Inflammatory macrophage (primary cell): ENCODE measurements at regions not wholly inside any gene's neighbourhood (a gene's known extent, or its start where the extent isn't known, plus 50 kb on each side); places are given as distances from the start of the nearest gene placed in this dataset.

Experiments
- DNase-seq, 2 donors: peaks; one replicate each; pipeline ENCODE4 v3.0.0-alpha.2; 2020 to 2022

- no peak for DNase-seq
Observed at GRCh38 chr4:125826801-125827695, 512.3 kb downstream of the FAT4 start.

DNA sequence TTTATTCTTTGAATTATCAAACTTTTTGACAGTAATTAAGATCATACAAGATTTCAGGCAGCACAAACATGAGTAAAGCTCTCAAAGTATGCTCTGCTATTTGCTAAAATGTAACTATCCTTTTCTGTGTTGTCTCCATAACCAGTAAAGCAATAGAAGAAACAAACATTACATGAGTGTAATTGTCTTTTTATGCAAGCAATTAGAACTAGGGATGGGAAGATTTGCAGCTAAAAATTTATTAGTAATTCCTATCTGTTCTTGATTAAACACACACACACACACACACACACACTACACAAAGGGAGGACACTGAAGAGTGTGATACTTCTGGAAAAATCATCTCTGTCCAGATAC lies 512.9 kb downstream of the FAT4 start:
- no peak for DNase-seq

DNA sequence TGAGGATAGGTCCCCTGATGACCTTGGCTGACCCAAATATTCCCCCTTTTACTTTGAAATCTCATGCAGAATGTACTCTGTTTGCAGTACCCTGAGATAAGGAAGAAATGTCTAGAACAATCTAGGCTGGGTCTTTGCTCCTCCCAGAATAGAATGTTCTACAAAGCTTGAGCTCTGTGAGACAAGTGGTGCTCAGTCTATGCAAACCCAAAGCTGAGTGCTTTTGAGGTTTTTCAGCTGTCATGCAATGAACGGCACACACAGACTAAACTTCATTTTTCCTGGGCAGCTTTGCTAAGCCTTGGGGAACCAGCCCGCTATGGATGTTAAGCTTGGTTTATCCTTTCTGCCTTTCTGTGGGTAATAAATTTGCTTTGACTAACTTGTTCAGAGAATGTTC lies 513.6 kb downstream of the FAT4 start:
- DNase-seq = no peak

DNA sequence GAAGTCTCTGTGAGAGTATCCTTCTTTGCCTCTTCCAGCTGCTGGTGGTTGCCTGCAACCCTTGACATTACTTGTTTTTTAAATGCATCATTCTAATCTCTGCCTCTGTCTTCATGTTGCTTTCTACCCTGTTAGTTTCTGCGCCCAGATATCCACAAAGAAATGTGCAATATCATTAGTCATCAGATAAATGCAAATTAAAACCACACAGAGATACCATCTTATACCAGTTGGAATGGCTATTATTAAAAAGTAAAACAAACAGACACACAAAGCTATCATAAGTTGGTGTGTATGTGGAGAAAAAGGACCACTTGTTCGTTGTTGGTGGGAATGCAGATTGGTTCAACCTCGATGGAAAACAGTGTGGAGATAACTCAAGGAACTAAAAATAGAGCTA lies 517.4 kb downstream of the FAT4 start:
- DNase-seq = no peak

GRCh38 chr4:125836597-125837195 lies 521.9 kb downstream of the FAT4 start:
- no peak for DNase-seq

- no peak for DNase-seq
Observed at GRCh38 chr4:125837493-125838201, 522.9 kb downstream of the FAT4 start.

DNA sequence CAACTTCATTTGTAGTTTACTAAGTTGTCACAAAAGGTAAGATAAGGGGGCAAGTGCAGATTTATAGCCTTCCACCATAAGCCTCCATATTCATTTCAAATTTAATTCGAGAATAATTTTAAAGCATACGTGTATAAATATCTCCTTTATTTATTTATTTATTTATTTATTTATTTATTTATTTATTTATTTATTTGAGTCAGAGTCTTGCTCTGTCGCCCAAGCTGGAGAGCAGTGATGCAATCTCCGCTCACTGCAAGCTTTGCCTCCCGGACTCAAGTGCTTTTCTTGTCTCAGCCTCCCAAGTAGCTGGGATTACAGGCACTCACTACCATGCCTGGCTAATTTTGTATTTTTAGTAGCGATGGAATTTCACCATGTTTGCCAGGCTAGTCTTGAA lies 523.4 kb downstream of the FAT4 start:
- DNase-seq = no peak

DNA sequence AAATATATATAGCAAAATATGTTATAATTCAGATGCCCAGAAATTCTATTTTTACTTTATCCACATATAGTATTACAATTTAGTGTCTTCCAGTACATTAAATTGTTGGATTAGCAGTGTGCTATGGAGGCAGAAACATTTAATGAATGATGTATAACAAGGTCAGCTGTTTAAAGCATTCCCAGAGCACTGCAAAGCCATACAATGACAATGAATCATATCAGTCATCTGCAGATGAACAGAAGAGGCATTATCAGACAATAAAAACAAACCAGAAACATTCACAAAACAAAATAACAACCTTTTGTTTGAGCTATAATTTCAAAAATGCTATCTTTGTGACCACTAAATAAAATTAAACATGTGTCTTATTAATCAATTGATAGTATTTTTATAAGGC lies 524.2 kb downstream of the FAT4 start:
- DNase-seq = no peak

DNA sequence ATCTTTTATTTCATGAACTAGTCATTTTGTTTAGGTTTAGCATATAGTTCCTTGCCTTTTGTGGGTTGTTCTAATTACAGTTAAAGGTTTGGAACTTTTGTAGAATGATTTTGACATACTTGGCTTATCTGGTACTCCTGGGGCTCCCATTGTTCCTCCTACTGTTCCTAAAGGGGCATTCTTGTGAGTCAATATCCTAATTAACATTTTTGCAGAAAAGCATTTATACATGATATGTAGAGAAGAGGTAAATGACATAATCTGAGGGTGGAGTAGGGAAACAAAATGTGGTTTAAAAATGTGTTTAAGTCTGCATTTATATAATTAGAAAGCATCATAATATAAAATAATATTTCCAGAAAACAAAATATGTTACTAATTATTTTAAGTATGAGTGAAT lies 529.2 kb downstream of the FAT4 start:
- DNase-seq = no peak

GRCh38 chr4:125847518-125847917 lies 532.8 kb downstream of the FAT4 start:
- no peak for DNase-seq

- DNase-seq = no peak
Observed at GRCh38 chr4:125849869-125850268, 535.1 kb downstream of the FAT4 start.

DNA sequence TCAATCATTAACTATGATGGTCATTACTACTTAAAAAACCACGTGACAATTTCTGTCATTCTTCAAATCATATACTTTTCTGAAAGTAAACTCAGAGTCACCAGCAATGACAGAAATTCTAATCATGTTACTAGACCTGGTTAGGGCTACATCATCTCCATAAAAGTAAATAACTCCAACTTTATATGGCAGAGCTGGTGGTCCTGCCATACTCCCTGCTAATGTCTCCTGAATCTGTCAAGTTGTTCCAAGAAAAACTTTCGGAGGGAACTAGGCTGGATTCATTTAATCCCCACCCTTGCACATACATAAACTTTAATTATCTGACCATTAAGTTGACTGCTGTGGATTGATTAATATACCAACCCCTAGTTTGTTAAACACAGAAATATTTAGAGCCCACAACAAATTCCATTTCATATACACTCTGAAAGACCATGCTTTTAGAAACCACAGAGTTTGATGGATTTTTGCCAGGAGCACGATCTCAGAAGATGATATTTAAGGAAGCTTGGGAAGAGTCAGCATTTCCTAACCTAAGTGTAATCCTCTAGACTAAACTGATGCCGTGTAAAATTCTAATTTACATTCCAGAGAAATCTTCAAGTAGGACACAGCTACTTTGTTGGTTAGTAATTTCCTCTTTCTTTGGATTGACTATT lies 577.0 kb downstream of the FAT4 start:
- no peak for DNase-seq

GRCh38 chr4:125904802-125905201 lies 590.0 kb downstream of the FAT4 start:
- DNase-seq = no peak

GRCh38 chr4:125911058-125911457 lies 596.3 kb downstream of the FAT4 start:
- DNase-seq = no peak

DNA sequence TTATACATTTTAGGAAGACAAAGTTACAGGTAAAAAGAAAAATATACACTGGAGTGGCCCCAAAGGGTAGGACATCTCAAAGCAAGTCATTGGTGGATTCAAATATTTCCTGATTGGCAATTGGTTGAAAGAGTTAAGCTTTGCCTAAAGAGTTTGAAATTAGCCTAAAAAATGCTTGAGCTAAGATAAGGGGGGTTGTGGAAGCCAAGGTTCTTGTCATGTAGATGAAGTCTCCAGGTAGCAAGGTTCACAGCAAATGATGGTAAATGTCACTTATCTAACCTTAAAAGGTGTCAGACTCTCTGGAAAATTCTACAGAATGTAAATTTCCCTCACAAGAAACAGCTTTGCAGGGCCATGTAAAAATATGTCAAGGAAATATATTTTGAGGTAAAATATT lies 596.7 kb downstream of the FAT4 start:
- no peak for DNase-seq

- DNase-seq = no peak
Observed at GRCh38 chr4:125917559-125917958, 602.8 kb downstream of the FAT4 start.

GRCh38 chr4:125928652-125929051 lies 613.9 kb downstream of the FAT4 start:
- DNase-seq = no peak

DNA sequence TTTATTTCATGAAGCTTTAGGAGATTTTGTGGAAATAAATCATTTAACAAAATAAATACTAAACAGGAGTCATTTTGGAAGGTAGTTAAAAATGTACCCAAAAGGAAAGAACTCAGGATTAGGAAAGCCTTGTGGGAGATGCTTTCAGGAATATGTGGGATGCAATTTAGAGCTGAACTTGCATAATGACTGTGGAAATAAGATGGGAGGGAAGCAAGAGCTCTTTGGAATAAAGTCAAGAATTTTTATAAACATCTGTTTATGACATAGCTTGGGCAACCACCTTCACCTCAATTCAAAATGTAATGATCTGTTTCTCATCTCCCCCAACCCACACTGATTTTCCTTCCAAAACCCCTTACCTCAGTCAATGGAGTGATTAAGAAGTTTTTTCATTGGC lies 623.8 kb downstream of the FAT4 start:
- DNase-seq = no peak

DNA sequence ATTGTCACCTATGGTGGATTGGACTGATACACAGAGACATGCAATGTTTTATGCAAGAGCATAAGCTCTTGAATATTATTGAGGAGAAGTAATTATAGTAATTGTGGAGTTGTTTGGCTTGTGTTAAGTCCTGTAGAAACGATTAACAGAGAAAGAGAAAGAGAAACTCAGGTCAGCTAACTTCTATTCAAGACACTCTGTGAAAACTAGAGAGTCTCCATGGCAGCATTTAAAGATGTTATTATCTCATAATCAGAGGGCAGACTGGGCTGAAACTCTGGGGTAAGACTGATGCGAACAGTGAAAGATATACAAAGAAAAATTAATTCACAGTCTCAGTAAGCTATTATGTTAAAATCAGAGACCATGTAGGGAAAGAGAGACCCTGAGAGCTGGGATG lies 625.7 kb downstream of the FAT4 start:
- no peak for DNase-seq

GRCh38 chr4:125944966-125945365 lies 630.2 kb downstream of the FAT4 start:
- DNase-seq = no peak

- DNase-seq = no peak
Observed at GRCh38 chr4:125948021-125948420, 633.3 kb downstream of the FAT4 start.

- no peak for DNase-seq
Observed at GRCh38 chr4:125951261-125951887, 636.6 kb downstream of the FAT4 start.

GRCh38 chr4:125952631-125953030 lies 637.9 kb downstream of the FAT4 start:
- no peak for DNase-seq
